Adrenal gland (tissue), 5 donors: ENCODE measurements at regions not wholly inside any gene's neighbourhood (a gene's known extent, or its start where the extent isn't known, plus 50 kb on each side); places are given as distances from the start of the nearest gene placed in this dataset.

Source experiments
- POLR2A ChIP-seq, 2 donors: fragments of 450-650 bp; IDR thresholded peaks; one replicate each; pipeline ENCODE4 v1.6.1; 2017; ENCODE audit warnings: antibody characterized with exemption in 2 of 2, mild to moderate bottlenecking in 2 of 2, moderate library complexity in 1 of 2
- TF ChIP-seq, protein P1 (sequence below), 6 experiments: fragments of 450-650 bp in 4 of 6; fragments of 200-600 bp in 2 of 6; sonication (generic) in 1 of 6; IDR thresholded peaks; 1 replicate in 5 of 6; 2 replicates in 1 of 6; pipeline versions ENCODE4 v1.5.1 to v1.8.0; 2016 to 2021; ENCODE audit warnings: antibody characterized with exemption in 6 of 6, mild to moderate bottlenecking in 2 of 6, moderate library complexity in 1 of 6
- donor health status: DM: no; HTN: no; CAD: no.

DNA sequence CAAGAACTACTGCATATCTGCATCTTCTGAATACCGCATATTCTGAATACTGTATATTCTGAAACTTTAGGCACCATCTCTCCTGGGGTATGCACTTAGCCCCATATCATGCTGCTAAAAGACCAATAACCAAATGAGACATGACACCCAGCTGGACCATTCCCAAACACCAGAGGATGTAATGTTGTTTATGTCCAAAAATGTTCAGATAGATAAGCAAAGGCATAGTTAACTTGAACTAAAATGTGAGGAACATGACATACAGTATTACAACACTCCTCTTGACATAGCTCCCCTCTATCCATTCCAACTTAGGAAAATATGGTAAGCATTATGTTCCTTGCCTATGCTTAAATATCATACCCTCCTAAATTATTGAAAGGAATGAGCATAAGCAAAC, 127.3 kb downstream of the TENT5A start:
- TF ChIP-seq, protein P1, sequence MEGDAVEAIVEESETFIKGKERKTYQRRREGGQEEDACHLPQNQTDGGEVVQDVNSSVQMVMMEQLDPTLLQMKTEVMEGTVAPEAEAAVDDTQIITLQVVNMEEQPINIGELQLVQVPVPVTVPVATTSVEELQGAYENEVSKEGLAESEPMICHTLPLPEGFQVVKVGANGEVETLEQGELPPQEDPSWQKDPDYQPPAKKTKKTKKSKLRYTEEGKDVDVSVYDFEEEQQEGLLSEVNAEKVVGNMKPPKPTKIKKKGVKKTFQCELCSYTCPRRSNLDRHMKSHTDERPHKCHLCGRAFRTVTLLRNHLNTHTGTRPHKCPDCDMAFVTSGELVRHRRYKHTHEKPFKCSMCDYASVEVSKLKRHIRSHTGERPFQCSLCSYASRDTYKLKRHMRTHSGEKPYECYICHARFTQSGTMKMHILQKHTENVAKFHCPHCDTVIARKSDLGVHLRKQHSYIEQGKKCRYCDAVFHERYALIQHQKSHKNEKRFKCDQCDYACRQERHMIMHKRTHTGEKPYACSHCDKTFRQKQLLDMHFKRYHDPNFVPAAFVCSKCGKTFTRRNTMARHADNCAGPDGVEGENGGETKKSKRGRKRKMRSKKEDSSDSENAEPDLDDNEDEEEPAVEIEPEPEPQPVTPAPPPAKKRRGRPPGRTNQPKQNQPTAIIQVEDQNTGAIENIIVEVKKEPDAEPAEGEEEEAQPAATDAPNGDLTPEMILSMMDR (IDR thresholded peaks at IDR 0.05), result no peak
- TF ChIP-seq POLR2A (IDR thresholded peaks at IDR 0.05), result no peak
